Right cardiac atrium (tissue), 5 donors: ENCODE measurements at regions not wholly inside any gene's neighbourhood (a gene's known extent, or its start where the extent isn't known, plus 50 kb on each side); places are given as distances from the start of the nearest gene placed in this dataset.

Experiments
- ATAC-seq, 2 donors: fragments of 200-7000 bp; cut with Tn5 transposase; one replicate each; pipeline versions ENCODE4 v1.8.0 to v1.9.1; 2020; ENCODE audit warnings: moderate library complexity in 2 of 2, mild to moderate bottlenecking in 1 of 2
- DNase-seq, 3 donors: peaks; one replicate each; pipeline ENCODE4 v3.0.0-alpha.2; 2020
- H3K27ac ChIP-seq: one replicate; pipeline ENCODE4 v1.5.1; 2013; ENCODE audit warnings: mild to moderate bottlenecking, low read length, control low read depth, moderate library complexity
- H3K27me3 ChIP-seq: one replicate; pipeline ENCODE4 v1.6.1; 2013; ENCODE audit not compliant: control insufficient read depth, insufficient read depth
- H3K4me1 ChIP-seq: one replicate; pipeline ENCODE4 v1.6.1; 2013; ENCODE audit warnings: low read length; ENCODE audit not compliant: control insufficient read depth, insufficient read depth
- H3K4me3 ChIP-seq: one replicate; pipeline ENCODE4 v1.5.1; 2013; ENCODE audit warnings: low read length, control low read depth
- H3K9me3 ChIP-seq: one replicate; pipeline ENCODE4 v1.6.1; 2013; ENCODE audit warnings: low read length; ENCODE audit not compliant: control insufficient read depth
- WGBS: extraction: QIAGEN DNeasy Blood & Tissue Kit; methylation state at CpG from one replicate; pipeline ENCODE4 v1.1.7; 2013; 5-methylcytosine and 5-hydroxymethylcytosine counted together
- intact Hi-C, 4 donors: fragments of 100-400 bp; cut with DNase I; formaldehyde crosslinking; loops; one replicate each; pipeline versions ENCODE4 v1.11.0 to v1.14.0; 2022 to 2023
- donor health status: healthy with polysubstance abuse.
- donor health status: DM: no; HTN: yes; CAD: no.
- donor health status: DM: no; HTN: no; CAD: no.
- donor health status: DM: no; HTN: yes; CAD: no; lungs with severe emphysema.
- donor health status: DM: yes; HTN: yes; CAD: no.

GRCh38 chr16:22683730-22684573 is 130.0 kb upstream of the HS3ST2 start:
- Histone ChIP-seq H3K9me3 (no peaks in the 10 kb centered on the region), H3K27ac (no peak overlapping the region), H3K4me3 (no peak overlapping the region), H3K4me1 (peaks cover 5% of the 10 kb centered on the region), H3K27me3 (no peaks in the 10 kb centered on the region)
- intact Hi-C loops = no loop called here
- 62% methylated on average over 4 of the region's 4 CpGs for WGBS
- ATAC-seq (no peak), DNase-seq (no peak)

- WGBS = 77% methylated on average over 3 of the region's 3 CpGs
- peak in 1 of 2 donors; percentile 25 for ATAC-seq
Observed at GRCh38 chr16:22684574-22685458, 129.1 kb upstream of the HS3ST2 start.

GRCh38 chr16:22685459-22685830 is 128.5 kb upstream of the HS3ST2 start:
- WGBS = 48% methylated on average over 3 of the region's 3 CpGs
- DNase-seq (peak; percentile 38 to 78 (median 55)), ATAC-seq (peak; percentile 93 to 94)
- no peaks in the 10 kb centered on the region for H3K9me3 ChIP-seq
- intact Hi-C loops = no loop called here
- H3K4me1 ChIP-seq = peaks cover 5% of the 10 kb centered on the region
- no peak overlapping the region for H3K4me3 ChIP-seq
- no peaks in the 10 kb centered on the region for H3K27me3 ChIP-seq
- peak overlapping the region; percentile 15 for H3K27ac ChIP-seq

More at GRCh38 chr16:22684574-22685458, 129.1 kb upstream of the HS3ST2 start:
- Histone ChIP-seq H3K4me3 (no peak overlapping the region), H3K27me3 (no peaks in the 10 kb centered on the region), H3K4me1 (peaks cover 5% of the 10 kb centered on the region), H3K27ac (peak overlapping the region; percentile 15), H3K9me3 (no peaks in the 10 kb centered on the region)
- no peak for DNase-seq
- intact Hi-C loops = no loop called here

GRCh38 chr16:22687031-22687530 is 126.9 kb upstream of the HS3ST2 start:
- WGBS = 81% methylated on average over 2 of the region's 2 CpGs
- H3K27ac ChIP-seq = no peak overlapping the region
- DNase-seq (no peak), ATAC-seq (no peak)
- no peaks in the 10 kb centered on the region for H3K9me3 ChIP-seq
- H3K27me3 ChIP-seq = no peaks in the 10 kb centered on the region
- peaks cover 5% of the 10 kb centered on the region for H3K4me1 ChIP-seq
- H3K4me3 ChIP-seq = no peak overlapping the region
- intact Hi-C loops = no loop called here

- DNase-seq (no peak), ATAC-seq (no peak)
- Histone ChIP-seq H3K27ac (no peak overlapping the region), H3K4me1 (peaks cover 5% of the 10 kb centered on the region), H3K9me3 (peaks cover 3% of the 10 kb centered on the region), H3K27me3 (no peaks in the 10 kb centered on the region), H3K4me3 (no peak overlapping the region)
- intact Hi-C loops = no loop called here
- WGBS = 85% methylated on average over 2 of the region's 2 CpGs
Observed at GRCh38 chr16:22688463-22688862, 125.5 kb upstream of the HS3ST2 start.

- intact Hi-C loops = no loop called here
- H3K4me1 ChIP-seq = peaks cover 5% of the 10 kb centered on the region
- ATAC-seq = no peak
- peaks cover 3% of the 10 kb centered on the region for H3K9me3 ChIP-seq
- no peaks in the 10 kb centered on the region for H3K27me3 ChIP-seq
- H3K4me3 ChIP-seq = no peak overlapping the region
- no peak for DNase-seq
- H3K27ac ChIP-seq = no peak overlapping the region
- WGBS = 86% methylated on average over 1 of the region's 1 CpG
Observed at GRCh38 chr16:22688930-22689329, 125.0 kb upstream of the HS3ST2 start.

- DNase-seq (no peak), ATAC-seq (no peak)
- no peak overlapping the region for H3K27ac ChIP-seq
- no peaks in the 10 kb centered on the region for H3K27me3 ChIP-seq
- 86% methylated on average over 3 of the region's 3 CpGs for WGBS
- H3K4me1 ChIP-seq = peaks cover 2% of the 10 kb centered on the region
- peaks cover 3% of the 10 kb centered on the region for H3K9me3 ChIP-seq
- H3K4me3 ChIP-seq = no peak overlapping the region
- intact Hi-C loops = no loop called here
Observed at GRCh38 chr16:22691335-22691734, 122.6 kb upstream of the HS3ST2 start.

GRCh38 chr16:22692034-22692433 is 121.9 kb upstream of the HS3ST2 start:
- Histone ChIP-seq H3K9me3 (peaks cover 3% of the 10 kb centered on the region), H3K27ac (no peak overlapping the region), H3K4me1 (peaks cover 2% of the 10 kb centered on the region), H3K4me3 (no peak overlapping the region), H3K27me3 (no peaks in the 10 kb centered on the region)
- ATAC-seq = no peak
- intact Hi-C loops = loop anchor here in 1 of 4 donors (2.0 kb wide), 1 partner anchor 1119 kb away; no protein-coding TSS in a partner anchor
- no peak for DNase-seq
- 83% methylated on average over 1 of the region's 1 CpG for WGBS

- peak in 1 of 2 donors; percentile 10 for ATAC-seq
- H3K27ac ChIP-seq = no peak overlapping the region
- intact Hi-C loops = loop anchor here in 1 of 4 donors (2.0 kb wide), 1 partner anchor 1120 kb away; no protein-coding TSS in a partner anchor
- 73% methylated on average over 6 of the region's 6 CpGs for WGBS
- H3K4me3 ChIP-seq = no peak overlapping the region
- DNase-seq = no peak
- H3K9me3 ChIP-seq = peaks cover 3% of the 10 kb centered on the region
- H3K27me3 ChIP-seq = no peaks in the 10 kb centered on the region
- H3K4me1 ChIP-seq = peaks cover 2% of the 10 kb centered on the region
Observed at GRCh38 chr16:22692916-22693637, 120.9 kb upstream of the HS3ST2 start.

- H3K27ac ChIP-seq = no peak overlapping the region
- peaks cover 3% of the 10 kb centered on the region for H3K9me3 ChIP-seq
- ATAC-seq (no peak), DNase-seq (no peak)
- H3K4me1 ChIP-seq = peaks cover 2% of the 10 kb centered on the region
- WGBS = 77% methylated on average over 8 of the region's 8 CpGs
- intact Hi-C loops = loop anchor here in 1 of 4 donors (2.0 kb wide), 1 partner anchor 1121 kb away; no protein-coding TSS in a partner anchor
- H3K27me3 ChIP-seq = no peaks in the 10 kb centered on the region
- H3K4me3 ChIP-seq = no peak overlapping the region
Observed at GRCh38 chr16:22693638-22694340, 120.2 kb upstream of the HS3ST2 start.
